ENCODE measurements at regions not wholly inside any gene's neighbourhood (a gene's known extent, or its start where the extent isn't known, plus 50 kb on each side); places are given as distances from the start of the nearest gene placed in this dataset.

- dilution Hi-C loops (cut with MboI; ENCODE audit: extremely low pct_ligation_motif_present, low sequenced_read_pairs): no loop called here
These were observed 247.1 kb upstream of the NT5C1B start for GRCh38 chr2:18836436-18836835.

GRCh38 chr2:18835787-18836186, 246.4 kb upstream of the NT5C1B start:
- Histone ChIP-seq H3K9me1 (ENCODE audit: control insufficient read depth, extremely low read depth, insufficient read depth, low read length) (no peaks in the 10 kb centered on the region), H3K79me2 (ENCODE audit: control insufficient read depth, insufficient read depth, low read length) (no peaks in the 10 kb centered on the region)

More at GRCh38 chr2:18836436-18836835, 247.1 kb upstream of the NT5C1B start:
- H3K27me3 ChIP-seq (ENCODE audit: control insufficient read depth, extremely low read depth, insufficient read depth, low read length): no peaks in the 10 kb centered on the region
- H3K4me1 ChIP-seq (ENCODE audit: control insufficient read depth, extremely low read depth, insufficient read depth, low read length): peaks cover 10% of the 10 kb centered on the region
- no peaks in the 10 kb centered on the region for H3K9me1 ChIP-seq (ENCODE audit: control insufficient read depth, extremely low read depth, insufficient read depth, low read length)
- FAIRE-seq (no peak), DNase-seq (ENCODE audit: low read depth, low spot score) (no peak)
- H3K4me3 ChIP-seq (ENCODE audit: control insufficient read depth in 2 of 3, extremely low read depth in 1 of 3, insufficient read depth in 2 of 3, low read depth in 1 of 3, low read length in 3 of 3): no peak overlapping the region
- no peaks in the 10 kb centered on the region for H3K79me2 ChIP-seq (ENCODE audit: control insufficient read depth, insufficient read depth, low read length)
- H3K4me2 ChIP-seq (ENCODE audit: control insufficient read depth, extremely low read depth, insufficient read depth, low read depth, low read length): no peak overlapping the region
- no peak overlapping the region for H2AFZ ChIP-seq (ENCODE audit: control insufficient read depth, low read length)
- H3K9me3 ChIP-seq (ENCODE audit: control insufficient read depth, low read depth, low read length): no peaks in the 10 kb centered on the region
- H3K36me3 ChIP-seq (ENCODE audit: control insufficient read depth in 2 of 2, extremely low read depth in 1 of 2, insufficient read depth in 2 of 2, low read length in 2 of 2): no peaks in the 10 kb centered on the region
- no peak overlapping the region for H3K9ac ChIP-seq (ENCODE audit: control insufficient read depth, extremely low read depth, insufficient read depth, low read length)
- no peak overlapping the region for H3K27ac ChIP-seq (ENCODE audit: control insufficient read depth, insufficient read depth, low read length)
- no peaks in the 10 kb centered on the region for H4K20me1 ChIP-seq (ENCODE audit: control insufficient read depth, extremely low read depth, insufficient read depth, low read length)
- TF ChIP-seq CTCF (optimal IDR thresholded peaks at IDR 0.05 in 1 of 3, IDR thresholded peaks at IDR 0.05 in 1 of 3, conservative IDR thresholded peaks at IDR 0.05 in 1 of 3; ENCODE audit: extremely low read depth in 1 of 3, insufficient read depth in 2 of 3, low read length in 3 of 3) (no peak), EZH2 (IDR thresholded peaks at IDR 0.05; ENCODE audit: low read length) (no peak)

More at GRCh38 chr2:18835787-18836186, 246.4 kb upstream of the NT5C1B start:
- no peaks in the 10 kb centered on the region for H3K27me3 ChIP-seq (ENCODE audit: control insufficient read depth, extremely low read depth, insufficient read depth, low read length)
- no peak for TF ChIP-seq CTCF (optimal IDR thresholded peaks at IDR 0.05 in 1 of 3, IDR thresholded peaks at IDR 0.05 in 1 of 3, conservative IDR thresholded peaks at IDR 0.05 in 1 of 3; ENCODE audit: extremely low read depth in 1 of 3, insufficient read depth in 2 of 3, low read length in 3 of 3)
- no peak for TF ChIP-seq EZH2 (IDR thresholded peaks at IDR 0.05; ENCODE audit: low read length)
- no peak overlapping the region for H3K9ac ChIP-seq (ENCODE audit: control insufficient read depth, extremely low read depth, insufficient read depth, low read length)
- FAIRE-seq (no peak), DNase-seq (ENCODE audit: low read depth, low spot score) (no peak)
- no peak overlapping the region for H2AFZ ChIP-seq (ENCODE audit: control insufficient read depth, low read length)
- H3K4me3 ChIP-seq (ENCODE audit: control insufficient read depth in 2 of 3, extremely low read depth in 1 of 3, insufficient read depth in 2 of 3, low read depth in 1 of 3, low read length in 3 of 3): no peak overlapping the region
- H3K27ac ChIP-seq (ENCODE audit: control insufficient read depth, insufficient read depth, low read length): no peak overlapping the region
- no peaks in the 10 kb centered on the region for H3K36me3 ChIP-seq (ENCODE audit: control insufficient read depth in 2 of 2, extremely low read depth in 1 of 2, insufficient read depth in 2 of 2, low read length in 2 of 2)
- no peaks in the 10 kb centered on the region for H3K9me3 ChIP-seq (ENCODE audit: control insufficient read depth, low read depth, low read length)
- dilution Hi-C loops (cut with MboI; ENCODE audit: extremely low pct_ligation_motif_present, low sequenced_read_pairs): no loop called here
- no peak overlapping the region for H3K4me2 ChIP-seq (ENCODE audit: control insufficient read depth, extremely low read depth, insufficient read depth, low read depth, low read length)
- H4K20me1 ChIP-seq (ENCODE audit: control insufficient read depth, extremely low read depth, insufficient read depth, low read length): no peaks in the 10 kb centered on the region
- H3K4me1 ChIP-seq (ENCODE audit: control insufficient read depth, extremely low read depth, insufficient read depth, low read length): peaks cover 10% of the 10 kb centered on the region

All from keratinocyte (primary cell).